Choroid plexus epithelial cell (primary cell): ENCODE measurements at regions not wholly inside any gene's neighbourhood (a gene's known extent, or its start where the extent isn't known, plus 50 kb on each side); places are given as distances from the start of the nearest gene placed in this dataset.

ENCODE experiments used
- DNase-seq: peaks from one replicate; pipeline ENCODE4 v3.0.0-alpha.2; 2010; ENCODE audit warnings: low read depth
- H3K4me3 ChIP-seq: 2 replicates; pipeline ENCODE4 v1.5.1; 2011; ENCODE audit warnings: low read depth, mild to moderate bottlenecking, control low read depth, low read length, moderate library complexity
- TF ChIP-seq, protein P1 (sequence below): conservative IDR thresholded peaks from 2 replicates; pipeline ENCODE4 v1.5.1; 2011; ENCODE audit warnings: low read depth, mild to moderate bottlenecking, control low read depth, inconsistent platforms, low read length, moderate library complexity

DNA sequence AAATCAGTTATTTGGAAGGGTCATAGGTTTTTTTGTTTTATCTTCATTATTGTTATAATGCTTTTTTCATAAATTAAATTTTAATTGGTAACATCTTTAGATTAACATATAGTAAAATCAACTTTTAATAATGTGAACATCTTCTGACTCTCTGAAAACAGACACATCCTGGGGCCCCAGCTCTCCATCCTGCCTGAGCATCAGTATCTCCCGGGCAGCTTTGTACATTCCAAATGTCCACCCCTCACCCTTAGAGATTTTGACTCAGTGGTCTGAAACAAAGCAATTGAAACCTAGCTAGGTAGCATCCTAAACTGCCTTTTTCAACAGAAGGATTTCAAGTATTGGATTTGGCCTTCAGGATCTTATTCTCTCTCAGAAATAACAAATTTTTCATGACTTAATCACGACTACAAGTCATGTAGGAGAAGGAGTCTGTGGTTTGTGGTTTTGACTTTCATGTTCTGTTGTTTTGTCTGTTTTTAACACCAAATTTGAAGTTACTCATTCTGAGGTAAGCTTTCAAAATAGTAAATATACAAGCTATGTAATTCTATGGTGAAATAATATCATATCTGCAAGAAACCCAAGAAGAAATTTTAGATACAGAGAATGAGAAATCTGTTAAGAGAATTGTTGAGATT lies 147.3 kb upstream of the UBE2E2 start:
- H3K4me3 ChIP-seq = no peak overlapping the region
- DNase-seq = peak; percentile 94
- TF ChIP-seq, protein P1, sequence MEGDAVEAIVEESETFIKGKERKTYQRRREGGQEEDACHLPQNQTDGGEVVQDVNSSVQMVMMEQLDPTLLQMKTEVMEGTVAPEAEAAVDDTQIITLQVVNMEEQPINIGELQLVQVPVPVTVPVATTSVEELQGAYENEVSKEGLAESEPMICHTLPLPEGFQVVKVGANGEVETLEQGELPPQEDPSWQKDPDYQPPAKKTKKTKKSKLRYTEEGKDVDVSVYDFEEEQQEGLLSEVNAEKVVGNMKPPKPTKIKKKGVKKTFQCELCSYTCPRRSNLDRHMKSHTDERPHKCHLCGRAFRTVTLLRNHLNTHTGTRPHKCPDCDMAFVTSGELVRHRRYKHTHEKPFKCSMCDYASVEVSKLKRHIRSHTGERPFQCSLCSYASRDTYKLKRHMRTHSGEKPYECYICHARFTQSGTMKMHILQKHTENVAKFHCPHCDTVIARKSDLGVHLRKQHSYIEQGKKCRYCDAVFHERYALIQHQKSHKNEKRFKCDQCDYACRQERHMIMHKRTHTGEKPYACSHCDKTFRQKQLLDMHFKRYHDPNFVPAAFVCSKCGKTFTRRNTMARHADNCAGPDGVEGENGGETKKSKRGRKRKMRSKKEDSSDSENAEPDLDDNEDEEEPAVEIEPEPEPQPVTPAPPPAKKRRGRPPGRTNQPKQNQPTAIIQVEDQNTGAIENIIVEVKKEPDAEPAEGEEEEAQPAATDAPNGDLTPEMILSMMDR = no peak

DNA sequence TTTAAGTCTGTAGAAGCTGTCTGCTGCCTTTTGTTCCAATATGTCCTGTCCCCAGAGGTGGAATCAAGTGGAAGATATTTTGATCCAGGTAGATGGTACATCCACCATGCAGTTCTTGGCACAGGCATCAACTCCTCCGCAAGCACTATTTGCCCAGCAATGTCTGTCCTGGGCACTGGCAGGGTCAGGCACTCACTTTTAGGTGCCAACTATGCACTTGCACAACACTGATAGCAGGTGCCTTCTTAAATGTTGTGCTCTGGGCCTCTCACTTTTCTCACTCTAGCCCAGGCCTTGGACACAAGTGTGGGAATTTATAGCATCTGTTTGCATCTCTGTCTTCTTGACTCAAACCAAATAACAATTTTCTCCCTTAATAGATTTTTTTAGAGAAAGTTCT lies 140.5 kb upstream of the UBE2E2 start:
- no peak overlapping the region for H3K4me3 ChIP-seq
- TF ChIP-seq, protein P1 = no peak
- no peak for DNase-seq

DNA sequence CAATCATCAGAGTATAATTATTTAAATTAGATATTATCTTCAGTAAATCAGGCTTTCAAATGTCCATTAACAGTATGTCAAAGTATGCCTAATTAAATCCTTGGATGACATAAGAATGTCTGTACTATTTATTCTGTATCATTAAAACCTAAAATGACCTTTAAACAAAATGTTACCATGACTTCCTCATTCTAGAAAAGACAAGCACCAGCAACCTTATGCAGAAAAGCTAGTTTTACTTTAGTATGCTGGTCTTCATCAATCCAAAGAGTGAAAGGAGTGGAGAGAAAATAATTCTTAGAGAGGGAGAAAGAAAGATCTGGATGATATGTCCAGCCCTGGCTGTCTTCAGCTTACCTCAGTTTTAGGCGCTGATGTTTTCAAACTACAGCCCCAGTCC lies 140.1 kb upstream of the UBE2E2 start:
- TF ChIP-seq, protein P1 = no peak
- H3K4me3 ChIP-seq = no peak overlapping the region
- no peak for DNase-seq

DNA sequence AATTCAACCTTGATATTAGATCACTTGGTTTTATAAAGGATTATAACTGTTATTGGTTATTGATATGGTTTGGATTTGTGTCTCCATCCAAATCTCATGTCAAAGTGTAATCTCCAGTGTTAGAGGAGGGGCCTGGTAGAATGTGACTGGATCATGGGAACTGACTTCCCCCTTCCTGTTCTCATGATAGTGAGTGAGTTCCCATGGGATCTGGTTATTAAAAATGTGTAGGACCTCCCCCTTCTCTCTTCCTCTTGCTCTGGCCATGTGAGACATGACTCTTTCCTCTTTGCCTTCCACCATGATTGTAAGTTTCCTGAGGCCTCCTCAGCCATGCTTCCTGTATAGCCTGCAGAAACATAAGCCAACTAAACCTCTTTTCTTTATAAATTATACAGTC lies 136.0 kb upstream of the UBE2E2 start:
- no peak for DNase-seq
- no peak overlapping the region for H3K4me3 ChIP-seq
- TF ChIP-seq, protein P1 = no peak

DNA sequence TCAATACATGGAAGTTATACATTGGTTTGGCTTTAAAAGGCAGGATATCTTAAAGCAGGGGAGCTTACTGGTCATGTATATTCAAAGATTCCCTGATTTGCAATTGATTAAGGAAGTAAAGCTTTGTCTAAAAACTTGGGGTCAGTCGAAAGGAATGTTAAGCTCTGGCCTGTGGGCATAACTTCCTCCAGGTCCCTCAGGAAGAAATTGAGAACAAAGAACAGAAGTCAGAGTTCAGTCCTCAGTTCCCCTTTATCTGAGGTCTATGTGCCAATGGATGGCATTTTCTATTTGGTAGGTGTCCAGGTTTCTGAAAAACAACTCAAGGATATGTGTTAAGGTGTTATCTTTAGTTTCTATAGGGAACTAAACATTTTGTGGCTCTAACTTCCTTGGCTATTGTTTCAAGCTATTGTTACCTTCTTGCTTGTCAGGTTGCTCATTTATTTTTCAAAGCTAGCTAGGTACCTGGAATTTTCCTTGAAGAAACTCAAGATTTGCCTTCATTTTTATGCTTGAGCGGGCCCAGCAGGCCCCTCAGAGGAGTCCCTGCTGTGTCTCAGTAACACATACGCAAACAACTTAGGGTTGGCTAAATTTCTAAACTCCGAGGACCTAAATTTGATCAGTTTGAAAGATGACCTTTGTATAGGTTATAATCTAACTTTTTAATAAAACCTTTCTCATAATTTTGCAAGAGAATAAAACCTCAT lies 135.0 kb upstream of the UBE2E2 start:
- TF ChIP-seq, protein P1 = no peak
- no peak overlapping the region for H3K4me3 ChIP-seq
- DNase-seq = no peak

DNA sequence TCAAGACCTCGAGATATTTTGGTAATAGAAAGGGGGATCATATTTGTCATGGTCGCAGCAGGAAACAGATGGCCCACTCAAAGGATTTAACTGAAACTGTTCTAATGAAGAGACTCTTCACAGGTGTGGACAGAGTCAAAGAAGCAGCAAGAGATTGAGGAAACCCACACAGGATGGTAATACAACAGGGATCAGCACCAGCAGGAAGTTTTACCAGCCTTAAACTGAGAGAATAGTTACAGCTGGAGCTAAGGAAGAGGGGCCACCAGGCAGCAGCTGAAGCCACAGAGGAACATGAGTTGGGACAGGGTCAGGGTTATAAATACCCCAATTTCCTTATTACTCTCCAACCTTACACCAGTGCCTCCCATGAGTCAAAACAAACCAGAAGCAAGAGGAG lies 131.8 kb upstream of the UBE2E2 start:
- TF ChIP-seq, protein P1 = no peak
- H3K4me3 ChIP-seq = no peak overlapping the region

DNA sequence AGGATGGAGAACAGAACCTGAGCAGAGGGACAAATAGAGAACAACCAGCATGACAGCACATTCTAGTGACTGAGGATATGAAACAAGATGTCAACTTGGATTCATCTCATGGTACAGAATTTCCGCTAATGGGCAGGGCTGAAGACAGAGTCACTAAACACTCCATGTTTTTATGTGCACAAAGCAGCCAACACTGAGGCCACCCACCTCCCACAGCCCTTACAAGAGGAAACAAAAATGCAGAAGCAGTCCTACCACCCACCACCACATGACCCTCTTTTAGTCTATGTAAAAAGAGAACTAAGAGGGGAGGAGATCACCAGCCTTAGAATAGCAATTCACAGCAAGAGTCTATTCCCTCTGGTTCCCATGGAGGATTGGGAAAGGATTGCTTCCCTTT lies 131.4 kb upstream of the UBE2E2 start:
- TF ChIP-seq, protein P1 = no peak
- no peak for DNase-seq
- no peak overlapping the region for H3K4me3 ChIP-seq

More for the DNA sequence above, 131.8 kb upstream of the UBE2E2 start:
- DNase-seq = no peak
